ENCODE measurements at regions not wholly inside any gene's neighbourhood (a gene's known extent, or its start where the extent isn't known, plus 50 kb on each side); places are given as distances from the start of the nearest gene placed in this dataset.
A peak's percentile ranks its signal among the peaks of the same experiment; 100 is the strongest.
"Not testable (repeated sequence)": the region's sequence is repeated elsewhere in the genome, so short reads cannot be mapped to it uniquely, and the experiment has no call there.

DNA sequence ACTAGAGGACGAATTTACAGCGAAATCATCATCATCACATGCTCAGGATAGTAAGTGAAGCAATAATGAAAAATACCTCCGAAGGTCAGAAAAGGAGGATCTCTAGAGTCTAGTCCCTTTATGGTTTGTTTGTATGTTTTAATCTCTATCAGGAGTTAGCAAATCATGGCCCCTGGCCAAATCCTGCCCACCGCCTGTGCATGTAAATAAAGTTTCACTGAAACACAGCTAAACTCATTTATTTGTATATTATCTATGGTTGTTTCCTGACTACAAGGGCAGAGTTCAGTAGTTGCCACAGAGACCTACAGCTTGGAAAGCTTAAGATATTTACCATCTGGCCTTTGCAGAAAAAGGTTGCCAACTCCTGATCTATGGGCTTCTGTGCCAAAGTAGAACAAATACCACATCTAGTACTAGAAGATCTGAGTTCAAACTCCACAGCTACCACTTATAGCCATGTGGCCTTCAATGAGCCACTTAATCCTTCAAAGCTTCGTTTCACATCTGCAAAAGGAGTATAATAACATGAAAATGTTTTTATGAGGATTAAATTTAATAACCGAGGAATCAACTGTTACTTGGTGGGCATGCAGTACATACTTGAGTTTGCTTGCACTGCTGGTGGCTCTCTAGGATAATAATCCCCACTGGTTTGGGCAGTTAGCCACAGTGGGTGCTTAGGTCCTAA lies 94.0 kb upstream of the KIF26B start:
- no peaks in the 10 kb centered on the region for H3K36me3 ChIP-seq
- no peak overlapping the region for H3K27ac ChIP-seq

DNA sequence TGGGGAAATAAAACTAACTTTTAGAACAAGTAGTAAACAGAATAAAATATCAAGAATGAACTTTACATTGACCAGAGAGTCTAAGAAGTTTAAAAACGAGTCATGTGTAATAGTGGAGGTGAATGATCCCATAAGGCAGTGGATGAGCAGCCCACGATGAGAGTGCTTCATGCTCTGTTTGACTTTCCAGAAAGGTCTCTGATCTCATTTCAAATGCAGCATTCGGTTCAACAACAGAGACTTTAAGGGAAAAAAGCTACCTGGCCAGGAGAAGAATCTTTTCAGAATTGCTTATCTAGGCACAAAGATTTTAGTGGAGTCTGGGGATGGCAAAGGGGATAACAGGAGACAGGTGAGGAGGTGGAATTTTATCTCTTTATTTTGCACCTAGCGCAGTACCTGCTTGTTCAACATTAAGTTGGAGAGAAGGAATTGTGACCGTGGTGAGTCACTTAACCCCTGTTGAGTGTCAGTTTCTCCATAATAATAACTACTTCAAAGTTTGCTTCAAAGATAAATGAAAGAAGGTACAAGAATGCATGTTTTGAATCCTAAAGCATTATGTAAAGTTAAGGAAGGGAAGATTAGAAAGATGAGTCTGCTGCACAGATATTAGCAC lies 94.9 kb upstream of the KIF26B start:
- H3K4me1 ChIP-seq, result peaks cover 0 to 9% (median 0%) of the 10 kb centered on the region in 4 donors
- H3K27me3 ChIP-seq, result no peaks in the 10 kb centered on the region
- no peaks in the 10 kb centered on the region for H3K36me3 ChIP-seq
- H3K9me3 ChIP-seq, result no peaks in the 10 kb centered on the region
- no peak for DNase-seq
- TF ChIP-seq, protein P1, sequence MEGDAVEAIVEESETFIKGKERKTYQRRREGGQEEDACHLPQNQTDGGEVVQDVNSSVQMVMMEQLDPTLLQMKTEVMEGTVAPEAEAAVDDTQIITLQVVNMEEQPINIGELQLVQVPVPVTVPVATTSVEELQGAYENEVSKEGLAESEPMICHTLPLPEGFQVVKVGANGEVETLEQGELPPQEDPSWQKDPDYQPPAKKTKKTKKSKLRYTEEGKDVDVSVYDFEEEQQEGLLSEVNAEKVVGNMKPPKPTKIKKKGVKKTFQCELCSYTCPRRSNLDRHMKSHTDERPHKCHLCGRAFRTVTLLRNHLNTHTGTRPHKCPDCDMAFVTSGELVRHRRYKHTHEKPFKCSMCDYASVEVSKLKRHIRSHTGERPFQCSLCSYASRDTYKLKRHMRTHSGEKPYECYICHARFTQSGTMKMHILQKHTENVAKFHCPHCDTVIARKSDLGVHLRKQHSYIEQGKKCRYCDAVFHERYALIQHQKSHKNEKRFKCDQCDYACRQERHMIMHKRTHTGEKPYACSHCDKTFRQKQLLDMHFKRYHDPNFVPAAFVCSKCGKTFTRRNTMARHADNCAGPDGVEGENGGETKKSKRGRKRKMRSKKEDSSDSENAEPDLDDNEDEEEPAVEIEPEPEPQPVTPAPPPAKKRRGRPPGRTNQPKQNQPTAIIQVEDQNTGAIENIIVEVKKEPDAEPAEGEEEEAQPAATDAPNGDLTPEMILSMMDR (IDR thresholded peaks at IDR 0.05), result no peak
- no peak for TF ChIP-seq POLR2A (IDR thresholded peaks at IDR 0.05)
- no peak overlapping the region for H3K4me3 ChIP-seq
- no peak overlapping the region for H3K27ac ChIP-seq

More for the DNA sequence above, 94.0 kb upstream of the KIF26B start:
- peak in 2 of 3 donors; percentile 75 for DNase-seq
- Histone ChIP-seq H3K4me3 (no peak overlapping the region), H3K9me3 (no peaks in the 10 kb centered on the region), H3K27me3 (no peaks in the 10 kb centered on the region), H3K4me1 (peaks cover 0 to 9% (median 0%) of the 10 kb centered on the region in 4 donors)
- TF ChIP-seq, protein P1 (IDR thresholded peaks at IDR 0.05), result no peak
- TF ChIP-seq POLR2A (IDR thresholded peaks at IDR 0.05), result no peak

DNA sequence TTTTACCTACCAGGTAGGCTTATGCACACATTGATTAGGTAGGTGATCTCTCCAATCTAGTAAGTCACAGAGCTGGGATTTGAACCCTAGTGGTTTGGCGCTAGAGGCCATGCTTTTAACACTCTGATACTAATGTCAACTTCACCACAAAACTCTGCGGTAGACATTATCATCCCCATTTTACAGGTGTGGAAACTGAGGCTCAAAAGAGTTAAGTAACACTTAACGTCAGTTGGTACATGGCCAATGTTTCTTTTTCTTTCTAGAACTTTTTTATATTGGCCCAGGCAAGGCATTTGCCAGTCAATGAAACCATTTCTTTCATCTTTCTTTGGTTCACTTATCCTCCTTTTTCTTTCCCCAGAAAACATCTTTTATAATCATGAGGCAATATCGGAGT lies 95.9 kb upstream of the KIF26B start:
- Histone ChIP-seq H3K27me3 (no peaks in the 10 kb centered on the region), H3K36me3 (no peaks in the 10 kb centered on the region), H3K4me3 (no peak overlapping the region), H3K27ac (no peak overlapping the region), H3K4me1 (peaks cover 0 to 9% (median 0%) of the 10 kb centered on the region in 4 donors), H3K9me3 (no peaks in the 10 kb centered on the region)
- no peak for DNase-seq
- TF ChIP-seq POLR2A (IDR thresholded peaks at IDR 0.05), result no peak
- TF ChIP-seq, protein P1 (IDR thresholded peaks at IDR 0.05), result no peak

DNA sequence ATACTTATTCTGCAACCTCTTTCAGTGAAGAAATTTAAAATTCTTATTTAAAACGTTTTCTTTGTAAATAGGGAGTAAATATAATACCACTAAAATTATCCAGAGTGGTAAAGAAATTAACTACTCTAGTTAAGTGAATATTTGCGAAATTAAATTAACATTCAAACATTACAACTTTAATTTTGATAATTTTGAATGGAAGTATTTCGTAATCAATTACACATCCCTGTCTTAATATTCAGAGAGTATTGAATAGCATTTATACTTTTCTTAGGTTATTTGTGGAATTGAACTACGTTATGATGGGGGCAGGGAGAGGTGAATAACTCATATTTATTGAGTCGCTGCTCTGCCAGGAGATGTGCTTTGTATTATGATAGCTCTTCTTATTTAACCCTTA lies 96.3 kb upstream of the KIF26B start:
- H3K27me3 ChIP-seq, result no peaks in the 10 kb centered on the region
- no peaks in the 10 kb centered on the region for H3K36me3 ChIP-seq
- H3K9me3 ChIP-seq, result no peaks in the 10 kb centered on the region
- H3K4me3 ChIP-seq, result no peak overlapping the region
- DNase-seq, result no peak
- TF ChIP-seq, protein P1 (IDR thresholded peaks at IDR 0.05), result no peak
- no peak for TF ChIP-seq POLR2A (IDR thresholded peaks at IDR 0.05)
- H3K4me1 ChIP-seq, result peaks cover 0 to 9% (median 0%) of the 10 kb centered on the region in 4 donors
- no peak overlapping the region for H3K27ac ChIP-seq

DNA sequence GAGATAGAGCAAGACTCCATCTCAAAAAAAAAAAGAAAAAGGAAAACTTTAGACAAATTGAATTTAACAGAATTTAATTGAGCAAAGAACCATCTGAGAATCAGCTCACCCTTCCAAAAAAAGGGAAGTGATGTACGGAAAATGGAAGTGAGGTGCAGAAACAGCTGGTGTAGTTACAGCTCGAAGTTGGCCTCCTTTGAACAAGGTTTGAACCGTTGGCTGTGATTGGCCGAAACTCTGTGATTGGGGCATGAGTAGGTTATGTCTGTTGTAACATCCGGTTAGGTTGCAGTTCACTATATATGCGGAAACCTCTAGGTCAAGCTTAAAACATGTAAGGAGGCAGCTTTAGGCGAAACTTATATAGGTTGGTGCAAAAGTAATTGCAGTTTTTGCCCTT lies 97.9 kb upstream of the KIF26B start:
- DNase-seq, result no peak
- no peaks in the 10 kb centered on the region for H3K36me3 ChIP-seq
- H3K27me3 ChIP-seq, result no peaks in the 10 kb centered on the region
- H3K4me1 ChIP-seq, result peaks cover 0 to 12% (median 0%) of the 10 kb centered on the region in 4 donors
- H3K9me3 ChIP-seq, result no peaks in the 10 kb centered on the region
- no peak overlapping the region for H3K4me3 ChIP-seq
- TF ChIP-seq POLR2A (IDR thresholded peaks at IDR 0.05), result no peak
- TF ChIP-seq, protein P1 (IDR thresholded peaks at IDR 0.05), result no peak
- H3K27ac ChIP-seq, result no peak overlapping the region

DNA sequence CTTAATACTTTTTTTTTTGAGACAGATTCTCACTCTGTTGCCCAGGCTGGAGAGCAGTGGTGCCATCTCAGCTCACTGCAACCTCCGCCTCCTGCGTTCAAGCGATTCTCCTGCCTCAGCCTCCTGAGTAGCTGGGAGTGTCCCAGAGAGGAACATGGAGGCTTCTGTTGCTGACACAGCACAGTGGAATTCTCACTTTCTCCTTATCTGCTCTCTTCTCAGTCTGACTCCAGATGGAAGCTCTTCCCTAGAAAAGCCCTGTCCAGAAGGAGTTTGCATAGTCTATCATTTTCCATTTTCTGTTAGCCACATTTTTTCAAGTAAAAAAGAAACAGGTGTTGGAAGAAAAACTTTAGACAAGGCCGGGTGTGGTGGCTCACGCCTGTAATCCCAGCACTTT lies 98.5 kb upstream of the KIF26B start:
- H3K36me3 ChIP-seq, H3K9me3 ChIP-seq, DNase-seq, H3K27ac ChIP-seq, H3K27me3 ChIP-seq, H3K4me3 ChIP-seq: not testable (repeated sequence)
- H3K4me1 ChIP-seq, result peaks cover 0 to 17% (median 0%) of the 10 kb centered on the region in 4 donors

All from Peyer's patch (tissue), 4 donors.